HG03064 (cell line): ENCODE measurements at regions not wholly inside any gene's neighbourhood (a gene's known extent, or its start where the extent isn't known, plus 50 kb on each side); places are given as distances from the start of the nearest gene placed in this dataset.
A peak's percentile ranks its signal among the peaks of the same experiment; 100 is the strongest.
"Not testable (repeated sequence)": the region's sequence is repeated elsewhere in the genome, so short reads cannot be mapped to it uniquely, and the experiment has no call there.

ENCODE experiments used
- ATAC-seq: cut with Tn5 transposase; IDR thresholded peaks from one replicate; pipeline ENCODE4 v1.9.1; 2021; ENCODE audit warnings: low read depth; ENCODE audit not compliant: unreplicated experiment

GRCh38 chr1:168490306-168490705 is 53.5 kb downstream of the XCL2 start:
- ATAC-seq, result no peak

- ATAC-seq, result no peak
These were observed 55.7 kb downstream of the XCL2 start for GRCh38 chr1:168488138-168488537.

- ATAC-seq, result not testable (repeated sequence)
These were observed 57.0 kb downstream of the XCL2 start for GRCh38 chr1:168486820-168487219.

- no peak for ATAC-seq
These were observed 58.7 kb downstream of the XCL2 start for GRCh38 chr1:168485048-168485447.

GRCh38 chr1:168484083-168484482 is 59.7 kb downstream of the XCL2 start:
- no peak for ATAC-seq

GRCh38 chr1:168483539-168483938 is 60.3 kb downstream of the XCL2 start:
- ATAC-seq, result no peak

GRCh38 chr1:168482106-168482505 is 61.7 kb downstream of the XCL2 start:
- no peak for ATAC-seq

GRCh38 chr1:168481586-168481985 is 62.2 kb downstream of the XCL2 start:
- ATAC-seq, result no peak

- no peak for ATAC-seq
These were observed 62.8 kb downstream of the XCL2 start for GRCh38 chr1:168480997-168481396.

GRCh38 chr1:168477792-168478191 is 66.0 kb downstream of the XCL2 start:
- no peak for ATAC-seq

- ATAC-seq, result no peak
These were observed 67.0 kb downstream of the XCL2 start for GRCh38 chr1:168476588-168477385.

- no peak for ATAC-seq
These were observed 69.5 kb downstream of the XCL2 start for GRCh38 chr1:168474322-168474721.

- ATAC-seq, result no peak
These were observed 70.7 kb downstream of the XCL2 start for GRCh38 chr1:168473126-168473525.

GRCh38 chr1:168472223-168472622 is 71.6 kb downstream of the XCL2 start:
- no peak for ATAC-seq

- ATAC-seq, result no peak
These were observed 72.8 kb downstream of the XCL2 start for GRCh38 chr1:168470901-168471431.

- ATAC-seq, result no peak
These were observed 74.1 kb downstream of the XCL2 start for GRCh38 chr1:168469690-168470089.

- ATAC-seq, result no peak
These were observed 75.0 kb downstream of the XCL2 start for GRCh38 chr1:168468822-168469221.

GRCh38 chr1:168468042-168468809 is 75.6 kb downstream of the XCL2 start:
- ATAC-seq, result no peak

- no peak for ATAC-seq
These were observed 76.3 kb downstream of the XCL2 start for GRCh38 chr1:168467452-168467851.

GRCh38 chr1:168466714-168467131 is 77.1 kb downstream of the XCL2 start:
- ATAC-seq, result peak; percentile 52

- ATAC-seq, result peak; percentile 59
These were observed 77.6 kb downstream of the XCL2 start for GRCh38 chr1:168466092-168466713.
